GM06990 (cell line): ENCODE measurements at regions not wholly inside any gene's neighbourhood (a gene's known extent, or its start where the extent isn't known, plus 50 kb on each side); places are given as distances from the start of the nearest gene placed in this dataset.

ENCODE experiments used
- DNase-seq: peaks from one replicate; pipeline ENCODE4 v3.0.0-alpha.2; 2011; ENCODE audit not compliant: insufficient read length; ENCODE audit errors: extremely low read depth
- H3K27me3 ChIP-seq: replicated peaks from 2 replicates; pipeline ENCODE4 v1.6.0; 2011; ENCODE audit warnings: low read length; ENCODE audit not compliant: control insufficient read depth, insufficient read depth
- H3K36me3 ChIP-seq: 2 replicates; pipeline ENCODE4 v1.5.1; 2011; ENCODE audit warnings: low read length; ENCODE audit not compliant: control insufficient read depth, insufficient read depth
- H3K4me3 ChIP-seq: replicated peaks from 2 replicates; pipeline ENCODE4 v1.5.1; 2011; ENCODE audit warnings: low read depth, mild to moderate bottlenecking, control low read depth, low read length
- TF ChIP-seq, protein P1 (sequence below): IDR thresholded peaks from 2 replicates; pipeline ENCODE4 v1.5.1; 2011; ENCODE audit warnings: low read length, control low read depth, mild to moderate bottlenecking, inconsistent platforms; ENCODE audit not compliant: insufficient read depth, poor library complexity, severe bottlenecking

DNA sequence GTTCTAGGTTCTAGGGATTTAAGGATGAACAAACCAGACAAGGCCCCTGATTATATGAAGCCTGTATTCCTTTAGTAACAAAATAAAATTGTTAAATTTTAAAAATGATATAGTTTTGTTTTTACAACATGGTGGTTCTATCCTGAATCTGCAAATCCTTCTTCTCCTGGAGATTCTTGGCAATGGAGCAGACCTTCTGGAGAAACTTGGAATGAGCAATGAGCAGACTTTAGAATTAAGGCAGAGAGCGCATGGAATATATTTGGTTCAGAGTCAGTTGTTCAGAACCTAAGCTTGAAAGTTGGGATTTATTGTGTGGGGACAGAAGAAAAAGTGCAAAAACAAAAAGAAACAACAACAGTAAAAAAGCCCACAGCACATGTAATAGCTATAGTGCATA, 381.1 kb downstream of the ADGRL2 start:
- no peak overlapping the region for H3K4me3 ChIP-seq
- H3K27me3 ChIP-seq: no peaks in the 10 kb centered on the region
- H3K36me3 ChIP-seq: no peaks in the 10 kb centered on the region
- no peak for DNase-seq
- TF ChIP-seq, protein P1, sequence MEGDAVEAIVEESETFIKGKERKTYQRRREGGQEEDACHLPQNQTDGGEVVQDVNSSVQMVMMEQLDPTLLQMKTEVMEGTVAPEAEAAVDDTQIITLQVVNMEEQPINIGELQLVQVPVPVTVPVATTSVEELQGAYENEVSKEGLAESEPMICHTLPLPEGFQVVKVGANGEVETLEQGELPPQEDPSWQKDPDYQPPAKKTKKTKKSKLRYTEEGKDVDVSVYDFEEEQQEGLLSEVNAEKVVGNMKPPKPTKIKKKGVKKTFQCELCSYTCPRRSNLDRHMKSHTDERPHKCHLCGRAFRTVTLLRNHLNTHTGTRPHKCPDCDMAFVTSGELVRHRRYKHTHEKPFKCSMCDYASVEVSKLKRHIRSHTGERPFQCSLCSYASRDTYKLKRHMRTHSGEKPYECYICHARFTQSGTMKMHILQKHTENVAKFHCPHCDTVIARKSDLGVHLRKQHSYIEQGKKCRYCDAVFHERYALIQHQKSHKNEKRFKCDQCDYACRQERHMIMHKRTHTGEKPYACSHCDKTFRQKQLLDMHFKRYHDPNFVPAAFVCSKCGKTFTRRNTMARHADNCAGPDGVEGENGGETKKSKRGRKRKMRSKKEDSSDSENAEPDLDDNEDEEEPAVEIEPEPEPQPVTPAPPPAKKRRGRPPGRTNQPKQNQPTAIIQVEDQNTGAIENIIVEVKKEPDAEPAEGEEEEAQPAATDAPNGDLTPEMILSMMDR: no peak

DNA sequence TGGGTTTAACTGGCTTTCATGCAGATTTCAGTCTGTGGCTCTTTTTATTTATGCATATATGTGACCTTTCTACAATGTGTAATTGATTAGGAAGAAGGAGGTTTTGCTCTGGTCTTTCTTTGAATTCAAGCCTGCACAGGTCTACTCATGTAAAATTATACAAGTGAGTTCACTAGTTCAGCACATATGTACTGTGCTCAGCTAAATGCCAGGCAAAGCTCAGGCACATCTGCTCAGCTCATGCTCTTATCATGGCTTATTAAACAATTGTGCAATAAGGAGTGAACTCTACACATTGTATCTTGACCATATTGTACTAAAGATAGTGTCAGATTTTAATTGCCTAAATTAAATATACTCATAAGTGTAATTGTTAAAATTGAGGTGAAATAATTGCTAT, 378.4 kb downstream of the ADGRL2 start:
- no peak overlapping the region for H3K4me3 ChIP-seq
- H3K27me3 ChIP-seq: no peaks in the 10 kb centered on the region
- TF ChIP-seq, protein P1: no peak
- DNase-seq: no peak
- H3K36me3 ChIP-seq: no peaks in the 10 kb centered on the region

DNA sequence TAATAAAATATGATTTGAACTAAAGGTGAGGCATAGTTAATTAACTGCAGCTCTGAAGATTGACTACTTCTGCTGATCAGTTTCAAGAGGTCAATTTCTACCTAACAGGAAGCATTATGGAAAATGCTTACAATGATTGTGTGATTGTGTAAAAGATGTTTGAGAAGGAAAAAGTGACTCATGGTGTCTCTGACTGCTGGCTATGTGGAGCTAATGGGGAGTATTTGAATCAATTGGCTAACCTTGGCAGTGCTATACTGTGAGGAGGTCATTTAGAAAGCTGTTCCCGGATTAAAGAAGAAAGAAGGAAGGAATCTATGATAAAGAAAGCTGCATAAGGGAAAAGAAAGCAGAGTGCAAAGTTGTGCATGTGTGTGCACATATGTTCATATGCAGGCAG, 376.5 kb downstream of the ADGRL2 start:
- H3K36me3 ChIP-seq: no peaks in the 10 kb centered on the region
- H3K4me3 ChIP-seq: no peak overlapping the region
- DNase-seq: no peak
- TF ChIP-seq, protein P1: no peak
- H3K27me3 ChIP-seq: no peaks in the 10 kb centered on the region

DNA sequence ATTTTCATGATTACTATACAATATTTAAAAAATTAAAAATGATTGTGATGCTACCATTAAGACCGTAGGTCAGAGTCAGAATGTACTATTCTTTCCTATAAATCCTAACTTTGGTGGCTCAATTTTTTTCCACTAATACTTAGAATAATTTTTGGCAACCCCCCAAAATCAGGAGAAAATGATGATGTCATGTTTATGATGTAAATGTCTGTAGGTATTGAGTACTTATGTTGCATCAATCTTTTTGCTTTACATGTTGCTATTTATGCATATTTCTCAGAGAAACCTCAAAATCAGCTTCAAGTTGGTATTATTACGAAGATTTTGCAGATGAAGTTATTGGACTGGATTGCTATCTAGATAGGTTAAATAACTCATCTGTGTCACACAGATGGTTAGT, 371.2 kb downstream of the ADGRL2 start:
- TF ChIP-seq, protein P1: no peak

DNA sequence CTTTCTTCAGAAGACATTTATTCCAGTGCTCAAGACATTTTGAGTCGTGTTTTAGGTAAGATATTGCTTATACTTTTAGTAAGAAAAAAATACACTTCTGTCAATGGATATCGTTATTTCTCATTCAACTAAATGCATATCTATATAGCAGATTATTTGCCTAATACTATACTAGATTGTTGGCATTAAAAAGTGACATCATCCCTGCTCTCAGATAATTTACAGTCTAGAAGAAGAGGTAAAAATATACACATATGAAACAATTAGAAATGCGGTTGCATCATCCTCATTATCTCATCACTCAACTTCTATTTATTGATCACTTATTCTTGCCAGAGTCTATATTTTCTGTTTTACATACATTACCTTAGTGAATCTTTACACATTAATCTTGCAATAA, 367.7 kb downstream of the ADGRL2 start:
- TF ChIP-seq, protein P1: no peak
- DNase-seq: no peak
- H3K36me3 ChIP-seq: no peaks in the 10 kb centered on the region

More for the DNA sequence above, 371.2 kb downstream of the ADGRL2 start:
- Histone ChIP-seq H3K4me3 (no peak overlapping the region), H3K27me3 (no peaks in the 10 kb centered on the region), H3K36me3 (no peaks in the 10 kb centered on the region)
- no peak for DNase-seq

DNA sequence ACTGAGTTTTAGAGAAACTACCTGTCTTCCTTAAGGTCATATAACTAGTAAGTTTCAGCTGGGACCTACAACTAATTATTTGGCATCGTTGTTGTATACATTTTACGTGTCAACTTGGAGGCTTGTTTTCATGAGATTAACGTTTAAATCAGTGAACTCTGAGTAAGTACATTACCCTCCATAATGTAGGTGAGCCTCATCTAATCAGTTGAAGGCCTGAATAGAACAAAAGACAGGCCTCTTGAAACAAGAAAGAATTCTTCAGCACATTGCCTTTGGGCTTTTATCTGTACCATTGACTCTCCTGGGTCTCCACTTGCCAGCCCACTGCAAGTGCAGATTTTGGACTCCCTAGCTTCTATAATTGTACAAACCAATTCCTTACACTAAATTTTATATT, 364.6 kb downstream of the ADGRL2 start:
- Histone ChIP-seq H3K36me3 (no peaks in the 10 kb centered on the region), H3K27me3 (no peaks in the 10 kb centered on the region), H3K4me3 (no peak overlapping the region)
- TF ChIP-seq, protein P1: no peak
- DNase-seq: no peak

More for the DNA sequence above, 367.7 kb downstream of the ADGRL2 start:
- no peaks in the 10 kb centered on the region for H3K27me3 ChIP-seq
- H3K4me3 ChIP-seq: no peak overlapping the region
